ENCODE measurements at regions not wholly inside any gene's neighbourhood (a gene's known extent, or its start where the extent isn't known, plus 50 kb on each side); places are given as distances from the start of the nearest gene placed in this dataset.

GRCh38 chr7:109638321-109638720 lies 1068.6 kb downstream of the DNAJB9 start:
- TF ChIP-seq POLR2A (IDR thresholded peaks at IDR 0.05; ENCODE audit: low read depth) (no peak), CTCF (IDR thresholded peaks at IDR 0.05) (no peak), EP300 (IDR thresholded peaks at IDR 0.05) (no peak)

Data from esophagus muscularis mucosa (tissue), 4 donors.